Loucy (cell line): ENCODE measurements at regions not wholly inside any gene's neighbourhood (a gene's known extent, or its start where the extent isn't known, plus 50 kb on each side); places are given as distances from the start of the nearest gene placed in this dataset.

Experiments used
- H2AFZ ChIP-seq: fragments of 200-600 bp; sonication (generic); 2 replicates; pipeline ENCODE4 v1.6.0; 2016; ENCODE audit warnings: antibody characterized with exemption, mild to moderate bottlenecking, low read length, moderate library complexity
- H3F3A ChIP-seq: fragments of 200-600 bp; 2 replicates; pipeline ENCODE4 v1.6.0; 2016; ENCODE audit warnings: antibody characterized with exemption, low read depth, mild to moderate bottlenecking
- H3K27me3 ChIP-seq: fragments of 200-600 bp; sonication (generic); 2 replicates; pipeline ENCODE4 v1.6.1; 2014; ENCODE audit warnings: low read length, mild to moderate bottlenecking; ENCODE audit not compliant: insufficient read depth, poor library complexity, severe bottlenecking
- H3K36me3 ChIP-seq: fragments of 200-600 bp; sonication (generic); 2 replicates; pipeline ENCODE4 v1.6.1; 2016; ENCODE audit warnings: low read length; ENCODE audit not compliant: insufficient read depth
- H3K4me1 ChIP-seq: fragments of 200-600 bp; sonication (generic); 2 replicates; pipeline ENCODE4 v1.5.1; 2014; ENCODE audit warnings: low read length, mild to moderate bottlenecking; ENCODE audit not compliant: insufficient read depth, poor library complexity, severe bottlenecking
- H3K4me2 ChIP-seq: fragments of 200-600 bp; sonication (generic); 2 replicates; pipeline ENCODE4 v1.6.0; 2014; ENCODE audit warnings: antibody characterized with exemption, low read length, low read depth, mild to moderate bottlenecking; ENCODE audit not compliant: poor library complexity, severe bottlenecking
- H3K4me3 ChIP-seq: fragments of 200-600 bp; sonication (generic); 2 replicates; pipeline ENCODE4 v1.5.1; 2014; ENCODE audit warnings: low read length, mild to moderate bottlenecking, mixed read lengths; ENCODE audit not compliant: poor library complexity, severe bottlenecking
- H3K79me2 ChIP-seq: fragments of 200-600 bp; sonication (generic); 2 replicates; pipeline ENCODE4 v1.6.1; 2014; ENCODE audit warnings: low read length; ENCODE audit not compliant: insufficient read depth
- H3K9ac ChIP-seq: fragments of 200-600 bp; sonication (generic); 2 replicates; pipeline ENCODE4 v1.6.0; 2014; ENCODE audit warnings: mild to moderate bottlenecking, low read depth, low read length, moderate library complexity; ENCODE audit not compliant: poor library complexity, severe bottlenecking
- H3K9me2 ChIP-seq: fragments of 200-600 bp; sonication (generic); replicated peaks from 2 replicates; pipeline ENCODE4 v1.6.1; 2016; ENCODE audit warnings: low read depth, low read length, mixed read lengths
- H3K9me3 ChIP-seq: fragments of 200-600 bp; sonication (generic); 2 replicates; pipeline ENCODE4 v1.6.1; 2014; ENCODE audit warnings: mild to moderate bottlenecking, antibody characterized with exemption, low read length, low read depth; ENCODE audit not compliant: insufficient read depth
- H4K20me1 ChIP-seq: fragments of 200-600 bp; sonication (generic); 2 replicates; pipeline ENCODE4 v1.6.0; 2014; ENCODE audit warnings: antibody characterized with exemption, low read length, mild to moderate bottlenecking; ENCODE audit not compliant: insufficient read depth, poor library complexity, severe bottlenecking
- CTCF ChIP-seq: fragments of 200-600 bp; sonication (generic); conservative IDR thresholded peaks from 2 replicates; pipeline ENCODE4 v1.5.1; 2014; ENCODE audit warnings: mild to moderate bottlenecking, antibody characterized with exemption, low read length
- EZH2phosphoT487 ChIP-seq: fragments of 200-600 bp; IDR thresholded peaks from 2 replicates; pipeline ENCODE4 v1.6.1; 2018; ENCODE audit warnings: antibody characterized with exemption, mild to moderate bottlenecking, moderate library complexity, borderline replicate concordance

GRCh38 chr13:83219832-83220231, 662.4 kb downstream of the SLITRK1 start:
- Histone ChIP-seq H3K4me1 (no peaks in the 10 kb centered on the region), H3K4me3 (no peak overlapping the region), H3K9me2 (0 out of 2 replicates have a peak, but pooled peaks cover 4% of the 10 kb centered on the region), H3F3A (no peaks in the 10 kb centered on the region), H3K4me2 (no peak overlapping the region), H3K36me3 (no peaks in the 10 kb centered on the region), H4K20me1 (no peaks in the 10 kb centered on the region), H2AFZ (no peak overlapping the region), H3K9me3 (no peaks in the 10 kb centered on the region), H3K27me3 (no peaks in the 10 kb centered on the region), H3K9ac (no peak overlapping the region), H3K79me2 (no peaks in the 10 kb centered on the region)
- TF ChIP-seq EZH2phosphoT487: no peak
- TF ChIP-seq CTCF: no peak

GRCh38 chr13:83216479-83217245, 665.6 kb downstream of the SLITRK1 start:
- Histone ChIP-seq H4K20me1 (no peaks in the 10 kb centered on the region), H3K4me1 (no peaks in the 10 kb centered on the region), H2AFZ (no peak overlapping the region), H3K9me2 (0 out of 2 replicates have a peak, but pooled peaks cover 4% of the 10 kb centered on the region), H3K4me2 (no peak overlapping the region), H3K36me3 (no peaks in the 10 kb centered on the region), H3F3A (no peaks in the 10 kb centered on the region), H3K4me3 (no peak overlapping the region), H3K9me3 (no peaks in the 10 kb centered on the region), H3K9ac (no peak overlapping the region), H3K79me2 (no peaks in the 10 kb centered on the region), H3K27me3 (no peaks in the 10 kb centered on the region)
- TF ChIP-seq EZH2phosphoT487 (no peak), CTCF (no peak)

- H3K36me3 ChIP-seq: no peaks in the 10 kb centered on the region
- no peak overlapping the region for H3K9ac ChIP-seq
- H3K9me3 ChIP-seq: no peaks in the 10 kb centered on the region
- TF ChIP-seq EZH2phosphoT487 (no peak), CTCF (no peak)
- H3K9me2 ChIP-seq: 0 out of 2 replicates have a peak, but pooled peaks cover 4% of the 10 kb centered on the region
- H3K27me3 ChIP-seq: no peaks in the 10 kb centered on the region
- no peak overlapping the region for H2AFZ ChIP-seq
- no peak overlapping the region for H3K4me3 ChIP-seq
- no peak overlapping the region for H3K4me2 ChIP-seq
- no peaks in the 10 kb centered on the region for H3K79me2 ChIP-seq
- no peaks in the 10 kb centered on the region for H3K4me1 ChIP-seq
- H3F3A ChIP-seq: no peaks in the 10 kb centered on the region
- H4K20me1 ChIP-seq: no peaks in the 10 kb centered on the region
Observed at GRCh38 chr13:83215627-83216026, 666.6 kb downstream of the SLITRK1 start.
